B cell (primary cell): ENCODE measurements at regions not wholly inside any gene's neighbourhood (a gene's known extent, or its start where the extent isn't known, plus 50 kb on each side); places are given as distances from the start of the nearest gene placed in this dataset.

ENCODE experiments used
- ATAC-seq: fragments of 200-7000 bp; cut with Tn5 transposase; one replicate; pipeline ENCODE4 v1.10.0; 2021; ENCODE audit warnings: low read depth, mild to moderate bottlenecking, moderate number of reproducible peaks, moderate library complexity
- CTCF ChIA-PET: fragments of 350-600 bp; sonication (Branson Sonifier 250); formaldehyde crosslinking; loops from one replicate; lab custom pipeline; 2021; ENCODE audit warnings: antibody characterized with exemption, inconsistent platforms; lab: Charles Lee
- POLR2A ChIA-PET: fragments of 350-600 bp; sonication (Branson Sonifier 250); formaldehyde crosslinking; loops from one replicate; lab custom pipeline; 2021; ENCODE audit warnings: antibody characterized with exemption; lab: Charles Lee
- DNase-seq: peaks from one replicate; pipeline ENCODE4 v3.0.0; 2013
- H2AFZ ChIP-seq: 2 replicates; pipeline ENCODE4 v1.6.1; 2012; ENCODE audit warnings: mild to moderate bottlenecking, low read depth, low read length; ENCODE audit not compliant: insufficient read depth, poor library complexity, severe bottlenecking
- H3K27ac ChIP-seq, 2 donors: 1 replicate in 1 of 2; 2 replicates in 1 of 2; pipeline ENCODE4 v1.5.1; 2012 to 2013; ENCODE audit warnings: low read length in 2 of 2, mild to moderate bottlenecking in 2 of 2, moderate library complexity in 1 of 2
- H3K27me3 ChIP-seq, 4 experiments: fragments of 200-600 bp in 1 of 4; sonication (generic) in 1 of 4; replicated peaks in 1 of 4; 1 replicate in 2 of 4; 2 replicates in 2 of 4; pipeline versions ENCODE4 v1.6.1 to v1.7.0; 2013 to 2016; ENCODE audit warnings: low read length in 3 of 4, mild to moderate bottlenecking in 2 of 4, mixed read lengths in 1 of 4, moderate library complexity in 1 of 4; ENCODE audit not compliant: insufficient read depth in 4 of 4, control insufficient read depth in 3 of 4; ENCODE audit errors: control extremely low read depth in 1 of 4
- H3K36me3 ChIP-seq, 2 experiments: replicated peaks in 1 of 2; 1 replicate in 1 of 2; 2 replicates in 1 of 2; pipeline versions ENCODE4 v1.6.1 to v1.7.1; 2013; ENCODE audit warnings: low read length in 1 of 2; ENCODE audit not compliant: insufficient read depth in 2 of 2, control insufficient read depth in 1 of 2; ENCODE audit errors: control extremely low read depth in 1 of 2, extremely low read depth in 1 of 2
- H3K4me1 ChIP-seq, 2 donors: fragments of 200-600 bp in 1 of 2; sonication (generic) in 1 of 2; 1 replicate in 1 of 2; 2 replicates in 1 of 2; pipeline versions ENCODE4 v1.5.1 to v1.6.1; 2013 to 2017; ENCODE audit warnings: low read length in 2 of 2; ENCODE audit not compliant: control insufficient read depth in 2 of 2, insufficient read depth in 2 of 2
- H3K4me2 ChIP-seq: replicated peaks from 2 replicates; pipeline ENCODE3; 2012; ENCODE audit warnings: mild to moderate bottlenecking, low read depth, low read length; ENCODE audit not compliant: poor library complexity, severe bottlenecking
- H3K4me3 ChIP-seq, 5 experiments: fragments of 200-600 bp in 1 of 5; sonication (generic) in 1 of 5; 1 replicate in 3 of 5; 2 replicates in 2 of 5; pipeline versions ENCODE4 v1.5.1 to v1.7.0; 2011 to 2016; ENCODE audit warnings: low read length in 4 of 5, mild to moderate bottlenecking in 4 of 5, low read depth in 2 of 5, control low read depth in 1 of 5, moderate library complexity in 1 of 5; ENCODE audit not compliant: insufficient read depth in 1 of 5; ENCODE audit errors: control extremely low read depth in 1 of 5, extremely low read depth in 1 of 5
- H3K79me2 ChIP-seq: fragments of 200-600 bp; sonication (generic); one replicate; pipeline ENCODE4 v1.6.0; 2016; ENCODE audit warnings: low read length; ENCODE audit not compliant: control insufficient read depth, insufficient read depth
- H3K9ac ChIP-seq: fragments of 200-600 bp; sonication (generic); 2 replicates; pipeline ENCODE4 v1.6.1; 2017; ENCODE audit warnings: mild to moderate bottlenecking, low read length, moderate library complexity
- H3K9me3 ChIP-seq, 3 donors: one replicate each; pipeline versions ENCODE4 v1.6.1 to v1.7.1; 2013; ENCODE audit warnings: low read length in 2 of 3; ENCODE audit not compliant: control insufficient read depth in 2 of 3, insufficient read depth in 1 of 3; ENCODE audit errors: control extremely low read depth in 1 of 3
- H4K20me1 ChIP-seq: 2 replicates; pipeline ENCODE4 v1.6.0; 2012; ENCODE audit warnings: mild to moderate bottlenecking, low read length; ENCODE audit not compliant: insufficient read depth, control insufficient read depth, poor library complexity, severe bottlenecking
- H3K27ac Mint-ChIP-seq: one replicate; pipeline ENCODE4 v1.8.0; 2021; ENCODE audit warnings: mixed read lengths
- H3K27me3 Mint-ChIP-seq: one replicate; pipeline ENCODE4 v1.8.0; 2021; ENCODE audit warnings: mixed read lengths
- H3K4me1 Mint-ChIP-seq: one replicate; pipeline ENCODE4 v1.8.0; 2021; ENCODE audit warnings: mixed read lengths
- H3K4me3 Mint-ChIP-seq: one replicate; pipeline ENCODE4 v1.8.0; 2021; ENCODE audit warnings: mixed read lengths
- H3K9me3 Mint-ChIP-seq: one replicate; pipeline ENCODE4 v1.8.0; 2022; ENCODE audit warnings: mixed read lengths; ENCODE audit not compliant: insufficient read depth
- EZH2 ChIP-seq: IDR thresholded peaks from 2 replicates; pipeline ENCODE4 v1.6.1; 2012; ENCODE audit warnings: borderline replicate concordance, low read depth, mild to moderate bottlenecking, moderate library complexity, low read length; ENCODE audit not compliant: insufficient read depth, poor library complexity, severe bottlenecking
- WGBS: methylation state at CpG from one replicate; pipeline ENCODE4 v1.1.5; 2013; ENCODE audit warnings: missing lambda C conversion rate; ENCODE audit not compliant: insufficient coverage; 5-methylcytosine and 5-hydroxymethylcytosine counted together
- intact Hi-C: fragments of 100-400 bp; cut with micrococcal nuclease; formaldehyde crosslinking; loops from one replicate; pipeline ENCODE4 v1.10.0; 2022
- TF ChIP-seq, protein P1 (sequence below): fragments of 200-600 bp; IDR thresholded peaks from one replicate; pipeline ENCODE4 v1.8.0; 2022; ENCODE audit warnings: antibody characterized with exemption, mild to moderate bottlenecking

DNA sequence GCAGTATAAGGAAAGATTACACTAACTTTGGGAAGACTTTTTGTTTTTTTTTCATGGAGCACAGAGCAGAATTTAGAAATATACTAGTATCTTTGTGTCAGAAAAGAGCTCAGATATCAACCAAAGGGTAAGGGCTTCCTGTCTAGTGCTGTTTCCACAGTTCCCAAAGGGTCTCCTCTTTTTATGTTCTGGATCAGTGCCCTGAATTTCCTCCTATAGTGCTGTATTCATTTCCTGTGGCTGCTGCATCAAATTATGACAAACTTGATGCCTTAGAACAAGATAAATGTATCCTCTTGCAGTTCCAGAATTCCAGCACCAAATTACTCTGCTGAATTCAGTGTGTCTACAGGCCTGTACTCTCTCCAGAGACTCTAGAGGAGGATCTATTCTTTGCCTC, 219.8 kb upstream of the THRB start:
- H3K9ac ChIP-seq: no peak overlapping the region
- no peaks in the 10 kb centered on the region for H3K27me3 Mint-ChIP-seq
- no peak overlapping the region for H3K27ac Mint-ChIP-seq
- no peak overlapping the region for H3K4me3 ChIP-seq
- no peaks in the 10 kb centered on the region for H4K20me1 ChIP-seq
- H3K4me2 ChIP-seq: no peak overlapping the region
- no peaks in the 10 kb centered on the region for H3K27me3 ChIP-seq
- ChIA-PET CTCF (no interaction called here), POLR2A (no interaction called here)
- no peak overlapping the region for H3K27ac ChIP-seq
- TF ChIP-seq EZH2: no peak
- TF ChIP-seq, protein P1, sequence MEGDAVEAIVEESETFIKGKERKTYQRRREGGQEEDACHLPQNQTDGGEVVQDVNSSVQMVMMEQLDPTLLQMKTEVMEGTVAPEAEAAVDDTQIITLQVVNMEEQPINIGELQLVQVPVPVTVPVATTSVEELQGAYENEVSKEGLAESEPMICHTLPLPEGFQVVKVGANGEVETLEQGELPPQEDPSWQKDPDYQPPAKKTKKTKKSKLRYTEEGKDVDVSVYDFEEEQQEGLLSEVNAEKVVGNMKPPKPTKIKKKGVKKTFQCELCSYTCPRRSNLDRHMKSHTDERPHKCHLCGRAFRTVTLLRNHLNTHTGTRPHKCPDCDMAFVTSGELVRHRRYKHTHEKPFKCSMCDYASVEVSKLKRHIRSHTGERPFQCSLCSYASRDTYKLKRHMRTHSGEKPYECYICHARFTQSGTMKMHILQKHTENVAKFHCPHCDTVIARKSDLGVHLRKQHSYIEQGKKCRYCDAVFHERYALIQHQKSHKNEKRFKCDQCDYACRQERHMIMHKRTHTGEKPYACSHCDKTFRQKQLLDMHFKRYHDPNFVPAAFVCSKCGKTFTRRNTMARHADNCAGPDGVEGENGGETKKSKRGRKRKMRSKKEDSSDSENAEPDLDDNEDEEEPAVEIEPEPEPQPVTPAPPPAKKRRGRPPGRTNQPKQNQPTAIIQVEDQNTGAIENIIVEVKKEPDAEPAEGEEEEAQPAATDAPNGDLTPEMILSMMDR: no peak
- no peaks in the 10 kb centered on the region for H3K4me1 ChIP-seq
- H3K9me3 Mint-ChIP-seq: no peaks in the 10 kb centered on the region
- no peaks in the 10 kb centered on the region for H3K79me2 ChIP-seq
- no peaks in the 10 kb centered on the region for H3K4me1 Mint-ChIP-seq
- H2AFZ ChIP-seq: no peak overlapping the region
- intact Hi-C loops: no loop called here
- H3K9me3 ChIP-seq: no peaks in the 10 kb centered on the region
- ATAC-seq (no peak), DNase-seq (no peak)
- no peak overlapping the region for H3K4me3 Mint-ChIP-seq
- no peaks in the 10 kb centered on the region for H3K36me3 ChIP-seq

DNA sequence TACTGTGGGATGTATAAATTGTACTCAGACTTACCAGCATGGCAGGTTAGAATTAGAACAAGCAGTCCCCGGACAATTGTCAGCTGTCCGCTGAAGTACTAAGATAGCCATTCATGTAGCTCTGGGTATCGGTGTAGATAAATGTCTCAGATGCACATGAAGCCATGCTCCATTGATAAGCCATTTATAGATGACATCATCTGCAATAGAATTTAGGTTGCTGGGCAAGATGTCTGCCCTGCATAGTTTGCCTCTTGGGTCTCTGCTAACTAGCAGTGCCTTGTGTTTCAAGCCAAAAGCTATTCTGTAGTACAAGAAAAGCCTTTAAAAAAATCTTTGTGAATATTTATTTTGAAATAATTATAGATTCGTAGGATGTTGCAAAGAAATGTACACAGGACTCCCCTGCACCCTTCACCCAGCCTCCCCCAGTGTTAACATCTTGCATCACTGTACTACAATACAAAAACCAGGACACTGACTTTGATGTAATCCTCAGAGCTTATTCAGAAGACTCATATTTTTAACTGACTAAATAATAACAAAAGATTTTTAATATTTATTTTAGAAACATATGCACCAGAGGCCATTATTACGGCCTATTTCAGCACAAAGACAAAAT, 220.6 kb upstream of the THRB start:
- Histone ChIP-seq H3K27me3 (no peaks in the 10 kb centered on the region), H3K79me2 (no peaks in the 10 kb centered on the region), H3K9me3 (no peaks in the 10 kb centered on the region), H3K4me1 (no peaks in the 10 kb centered on the region), H3K9ac (no peak overlapping the region), H2AFZ (no peak overlapping the region), H3K4me3 (no peak overlapping the region), H3K36me3 (no peaks in the 10 kb centered on the region), H3K27ac (no peak overlapping the region), H3K4me2 (no peak overlapping the region), H4K20me1 (no peaks in the 10 kb centered on the region)
- 100% methylated on average over 3 of the region's 5 CpGs for WGBS
- DNase-seq (no peak), ATAC-seq (no peak)
- H3K4me3 Mint-ChIP-seq: no peak overlapping the region
- H3K27me3 Mint-ChIP-seq: no peaks in the 10 kb centered on the region
- no peaks in the 10 kb centered on the region for H3K4me1 Mint-ChIP-seq
- H3K9me3 Mint-ChIP-seq: no peaks in the 10 kb centered on the region
- TF ChIP-seq, protein P1: no peak
- no peak for TF ChIP-seq EZH2
- intact Hi-C loops: no loop called here
- no peak overlapping the region for H3K27ac Mint-ChIP-seq
- POLR2A ChIA-PET: no interaction called here
- CTCF ChIA-PET: no interaction called here
